RWPE2 (cell line): ENCODE measurements at regions not wholly inside any gene's neighbourhood (a gene's known extent, or its start where the extent isn't known, plus 50 kb on each side); places are given as distances from the start of the nearest gene placed in this dataset.

ENCODE experiments used
- ATAC-seq: fragments of 200-7000 bp; cut with Tn5 transposase; 3 replicates; pipeline ENCODE4 v1.9.1; 2021; ENCODE audit warnings: low read depth
- DNase-seq: peaks from one replicate; pipeline ENCODE4 v3.0.0-alpha.2; 2020; ENCODE audit warnings: low spot score
- H3K27ac ChIP-seq: fragments of 450-650 bp; 2 replicates; pipeline ENCODE4 v1.5.1; 2017; ENCODE audit warnings: mild to moderate bottlenecking; ENCODE audit not compliant: poor library complexity, severe bottlenecking
- H3K27me3 ChIP-seq: fragments of 250-450 bp; sonication (Bioruptor Pico); 2 replicates; pipeline ENCODE4 v1.5.1; 2021; ENCODE audit warnings: mild to moderate bottlenecking, moderate library complexity; ENCODE audit not compliant: insufficient read depth, poor library complexity, severe bottlenecking
- H3K36me3 ChIP-seq: fragments of 250-450 bp; sonication (Bioruptor Pico); 2 replicates; pipeline ENCODE4 v1.5.1; 2020; ENCODE audit warnings: low read depth, mild to moderate bottlenecking, moderate library complexity
- H3K4me1 ChIP-seq: fragments of 250-450 bp; sonication (Bioruptor Pico); 2 replicates; pipeline ENCODE4 v1.5.1; 2021; ENCODE audit warnings: mild to moderate bottlenecking, moderate library complexity; ENCODE audit not compliant: insufficient read depth, poor library complexity, severe bottlenecking
- H3K4me3 ChIP-seq: fragments of 250-450 bp; sonication (Bioruptor Pico); 2 replicates; pipeline ENCODE4 v1.5.1; 2021; ENCODE audit warnings: mild to moderate bottlenecking, moderate library complexity; ENCODE audit not compliant: severe bottlenecking
- H3K9me3 ChIP-seq: fragments of 250-450 bp; sonication (Bioruptor Pico); 2 replicates; pipeline ENCODE4 v1.5.1; 2021; ENCODE audit warnings: mild to moderate bottlenecking, moderate library complexity; ENCODE audit not compliant: severe bottlenecking
- TF ChIP-seq, protein P1 (sequence below): fragments of 450-650 bp; IDR thresholded peaks from one replicate; pipeline ENCODE4 v1.5.1; 2017; ENCODE audit warnings: mild to moderate bottlenecking, moderate library complexity; ENCODE audit not compliant: poor library complexity, severe bottlenecking

DNA sequence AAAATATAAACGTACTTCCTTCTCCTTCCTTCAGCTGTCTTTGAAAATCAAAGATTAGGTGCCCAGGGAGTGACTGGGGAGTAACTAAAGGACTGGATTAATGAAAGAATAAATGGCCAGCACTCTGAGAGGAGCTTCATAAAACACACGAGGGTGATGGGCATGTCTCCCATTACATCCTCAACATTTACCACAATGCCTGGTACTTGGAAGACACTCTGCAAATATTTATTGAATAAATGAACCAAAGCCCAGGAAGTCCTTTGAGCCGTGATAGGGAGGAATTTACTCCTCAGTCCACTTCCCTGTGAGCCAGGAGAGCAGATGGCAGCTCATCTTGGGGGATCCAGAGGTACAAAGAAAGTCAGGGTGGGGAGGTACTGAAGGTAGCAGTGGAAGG, 96.3 kb downstream of the RAB11FIP2 start:
- Histone ChIP-seq H3K27ac (no peak overlapping the region), H3K4me1 (no peaks in the 10 kb centered on the region)
- no peak for DNase-seq

More for the DNA sequence above, 96.3 kb downstream of the RAB11FIP2 start:
- Histone ChIP-seq H3K36me3 (no peaks in the 10 kb centered on the region), H3K9me3 (no peaks in the 10 kb centered on the region), H3K4me3 (no peak overlapping the region), H3K27me3 (no peaks in the 10 kb centered on the region)
- no peak for ATAC-seq
- TF ChIP-seq, protein P1, sequence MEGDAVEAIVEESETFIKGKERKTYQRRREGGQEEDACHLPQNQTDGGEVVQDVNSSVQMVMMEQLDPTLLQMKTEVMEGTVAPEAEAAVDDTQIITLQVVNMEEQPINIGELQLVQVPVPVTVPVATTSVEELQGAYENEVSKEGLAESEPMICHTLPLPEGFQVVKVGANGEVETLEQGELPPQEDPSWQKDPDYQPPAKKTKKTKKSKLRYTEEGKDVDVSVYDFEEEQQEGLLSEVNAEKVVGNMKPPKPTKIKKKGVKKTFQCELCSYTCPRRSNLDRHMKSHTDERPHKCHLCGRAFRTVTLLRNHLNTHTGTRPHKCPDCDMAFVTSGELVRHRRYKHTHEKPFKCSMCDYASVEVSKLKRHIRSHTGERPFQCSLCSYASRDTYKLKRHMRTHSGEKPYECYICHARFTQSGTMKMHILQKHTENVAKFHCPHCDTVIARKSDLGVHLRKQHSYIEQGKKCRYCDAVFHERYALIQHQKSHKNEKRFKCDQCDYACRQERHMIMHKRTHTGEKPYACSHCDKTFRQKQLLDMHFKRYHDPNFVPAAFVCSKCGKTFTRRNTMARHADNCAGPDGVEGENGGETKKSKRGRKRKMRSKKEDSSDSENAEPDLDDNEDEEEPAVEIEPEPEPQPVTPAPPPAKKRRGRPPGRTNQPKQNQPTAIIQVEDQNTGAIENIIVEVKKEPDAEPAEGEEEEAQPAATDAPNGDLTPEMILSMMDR = no peak
